Mucosa of rectum (tissue), 2 donors: ENCODE measurements at regions not wholly inside any gene's neighbourhood (a gene's known extent, or its start where the extent isn't known, plus 50 kb on each side); places are given as distances from the start of the nearest gene placed in this dataset.
"Not testable (repeated sequence)": the region's sequence is repeated elsewhere in the genome, so short reads cannot be mapped to it uniquely, and the experiment has no call there.

Experiments
- H3K27ac ChIP-seq, 2 donors: one replicate each; pipeline ENCODE4 v1.7.0; 2013; ENCODE audit warnings: inconsistent platforms in 2 of 2, low read depth in 2 of 2, low read length in 2 of 2
- H3K27me3 ChIP-seq, 2 donors: one replicate each; pipeline ENCODE4 v1.7.0; 2013; ENCODE audit warnings: low read length in 2 of 2; ENCODE audit not compliant: control insufficient read depth in 2 of 2, insufficient read depth in 2 of 2
- H3K36me3 ChIP-seq, 2 donors: one replicate each; pipeline ENCODE4 v1.7.0; 2013; ENCODE audit warnings: low read length in 2 of 2; ENCODE audit not compliant: control insufficient read depth in 2 of 2, insufficient read depth in 2 of 2
- H3K4me1 ChIP-seq, 2 donors: one replicate each; pipeline ENCODE4 v1.7.0; 2013; ENCODE audit warnings: low read length in 2 of 2, mild to moderate bottlenecking in 1 of 2; ENCODE audit not compliant: control insufficient read depth in 2 of 2, insufficient read depth in 2 of 2
- H3K4me3 ChIP-seq, 2 donors: one replicate each; pipeline ENCODE4 v1.7.0; 2013; ENCODE audit warnings: low read length in 2 of 2
- H3K9ac ChIP-seq, 2 donors: one replicate each; pipeline ENCODE4 v1.7.0; 2013; ENCODE audit warnings: low read length in 2 of 2, low read depth in 1 of 2, mild to moderate bottlenecking in 1 of 2
- H3K9me3 ChIP-seq, 2 donors: one replicate each; pipeline ENCODE4 v1.7.0; 2013; ENCODE audit warnings: low read length in 2 of 2; ENCODE audit not compliant: control insufficient read depth in 2 of 2
- donor health status: healthy.
- donor health status: Normal muscosa, but diverticular disease.

- no peaks in the 10 kb centered on the region for H3K36me3 ChIP-seq
- H3K4me3 ChIP-seq, result no peak overlapping the region
- H3K9ac ChIP-seq, result no peak overlapping the region
- no peaks in the 10 kb centered on the region for H3K27me3 ChIP-seq
- H3K9me3 ChIP-seq, result peaks cover 0 to 5% of the 10 kb centered on the region in 2 donors
- H3K4me1 ChIP-seq, result no peaks in the 10 kb centered on the region
- H3K27ac ChIP-seq, result no peak overlapping the region
Observed at GRCh38 chr2:236479814-236480213, 89.8 kb upstream of the ACKR3 start.

GRCh38 chr2:236483102-236483501, 86.5 kb upstream of the ACKR3 start:
- H3K27ac ChIP-seq, result no peak overlapping the region
- no peak overlapping the region for H3K4me3 ChIP-seq

DNA sequence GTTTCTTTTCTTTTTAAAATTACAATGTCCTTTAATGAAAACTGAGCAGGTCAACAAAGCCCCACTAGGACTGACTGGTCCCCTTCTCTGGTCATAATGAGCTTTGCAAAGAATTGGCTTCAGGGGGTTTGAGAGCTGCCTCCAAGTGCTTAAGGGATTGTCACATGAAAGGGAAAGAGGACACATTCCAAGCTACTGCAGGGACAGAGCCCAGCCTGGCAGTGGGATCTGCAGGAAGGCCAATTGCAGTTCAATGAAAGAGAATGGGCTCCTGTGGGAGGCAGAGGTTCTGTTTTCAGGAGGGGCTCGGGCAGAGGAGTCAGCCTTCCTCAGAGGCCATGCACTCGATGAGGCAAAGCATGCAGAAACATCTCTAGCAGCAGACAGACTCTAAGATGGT, 84.1 kb upstream of the ACKR3 start:
- no peaks in the 10 kb centered on the region for H3K4me1 ChIP-seq
- H3K9ac ChIP-seq, result no peak overlapping the region
- H3K27ac ChIP-seq, result no peak overlapping the region
- H3K36me3 ChIP-seq, result no peaks in the 10 kb centered on the region
- no peaks in the 10 kb centered on the region for H3K9me3 ChIP-seq
- H3K27me3 ChIP-seq, result no peaks in the 10 kb centered on the region
- no peak overlapping the region for H3K4me3 ChIP-seq

More at GRCh38 chr2:236483102-236483501, 86.5 kb upstream of the ACKR3 start:
- Histone ChIP-seq H3K9ac (no peak overlapping the region), H3K9me3 (peaks cover 0 to 5% of the 10 kb centered on the region in 2 donors), H3K4me1 (no peaks in the 10 kb centered on the region), H3K27me3 (no peaks in the 10 kb centered on the region), H3K36me3 (no peaks in the 10 kb centered on the region)

DNA sequence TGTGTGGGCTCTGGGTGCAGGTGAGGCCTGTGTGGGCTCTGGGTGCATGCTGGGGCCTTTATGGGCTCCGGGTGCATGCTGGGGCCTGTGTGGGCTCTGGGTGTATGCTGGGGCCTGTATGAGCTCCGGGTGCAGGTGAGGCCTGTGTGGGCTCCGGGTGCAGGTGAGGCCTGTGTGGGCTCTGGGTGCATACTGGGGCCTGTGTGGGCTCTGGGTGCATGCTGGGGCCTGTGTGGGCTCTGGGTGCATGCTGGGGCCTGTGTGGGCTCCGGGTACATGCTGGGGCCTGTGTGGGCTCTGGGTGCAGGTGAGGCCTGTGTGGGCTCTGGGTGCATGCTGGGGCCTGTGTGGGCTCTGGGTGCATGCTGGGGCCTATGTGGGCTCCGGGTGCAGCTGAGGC, 80.5 kb upstream of the ACKR3 start:
- H3K4me3 ChIP-seq, H3K9ac ChIP-seq, H3K4me1 ChIP-seq, H3K9me3 ChIP-seq, H3K27ac ChIP-seq, H3K27me3 ChIP-seq, H3K36me3 ChIP-seq: not testable (repeated sequence)

DNA sequence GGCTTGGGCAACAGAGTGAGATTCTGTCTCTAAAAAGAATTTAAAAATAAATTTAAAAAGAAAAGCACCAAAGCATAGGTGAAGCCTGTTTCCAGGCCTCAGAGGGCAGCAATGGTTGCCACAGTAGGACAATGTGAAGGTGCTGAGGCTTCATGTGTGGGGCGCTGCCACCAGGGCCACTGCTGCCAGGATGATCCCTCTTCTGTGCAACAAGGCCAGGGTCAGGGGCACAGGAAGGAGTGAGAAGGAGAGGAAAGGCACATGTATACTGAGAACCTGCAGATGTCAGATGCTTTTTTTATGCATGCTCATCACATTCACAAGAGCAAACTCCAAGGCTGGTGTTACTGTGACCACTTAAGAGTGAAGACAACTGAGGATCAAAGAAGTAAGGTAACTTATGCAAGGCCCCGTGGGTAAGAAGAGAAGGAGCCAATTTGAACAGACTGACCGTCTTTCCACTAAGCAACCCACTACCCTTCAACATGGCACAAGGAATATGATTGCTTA, 79.7 kb upstream of the ACKR3 start:
- H3K4me3 ChIP-seq, result no peak overlapping the region
- no peaks in the 10 kb centered on the region for H3K27me3 ChIP-seq
- H3K9ac ChIP-seq, result no peak overlapping the region
- no peaks in the 10 kb centered on the region for H3K4me1 ChIP-seq
- no peak overlapping the region for H3K27ac ChIP-seq
- no peaks in the 10 kb centered on the region for H3K9me3 ChIP-seq
- H3K36me3 ChIP-seq, result no peaks in the 10 kb centered on the region

DNA sequence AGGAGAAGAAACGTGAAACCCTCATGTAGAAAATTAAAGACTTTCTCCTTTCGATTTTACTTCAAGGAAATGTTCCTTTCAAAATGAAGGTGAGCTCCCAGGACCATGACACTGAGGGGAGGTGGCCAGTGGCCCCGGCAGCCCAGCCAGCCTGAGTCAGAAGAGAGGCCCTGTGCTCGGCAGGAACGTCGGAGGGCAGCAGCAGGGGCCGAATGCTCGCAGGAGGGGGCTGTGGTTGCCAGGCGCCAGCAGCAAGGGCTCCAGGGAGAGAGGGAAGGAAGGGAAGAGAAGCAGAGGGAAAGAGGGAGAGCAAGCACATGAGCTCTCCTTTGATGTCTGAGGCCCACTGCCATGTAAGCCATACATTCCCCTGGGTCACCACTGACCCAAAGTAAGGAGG, 73.3 kb upstream of the ACKR3 start:
- no peaks in the 10 kb centered on the region for H3K9me3 ChIP-seq
- H3K4me3 ChIP-seq, result no peak overlapping the region
- no peaks in the 10 kb centered on the region for H3K4me1 ChIP-seq
- H3K36me3 ChIP-seq, result no peaks in the 10 kb centered on the region
- no peak overlapping the region for H3K27ac ChIP-seq
- H3K27me3 ChIP-seq, result no peaks in the 10 kb centered on the region
- H3K9ac ChIP-seq, result no peak overlapping the region

- no peaks in the 10 kb centered on the region for H3K27me3 ChIP-seq
- H3K27ac ChIP-seq, result no peak overlapping the region
- no peaks in the 10 kb centered on the region for H3K4me1 ChIP-seq
- H3K9me3 ChIP-seq, result no peaks in the 10 kb centered on the region
- H3K9ac ChIP-seq, result no peak overlapping the region
- H3K4me3 ChIP-seq, result no peak overlapping the region
- no peaks in the 10 kb centered on the region for H3K36me3 ChIP-seq
Observed at GRCh38 chr2:236498369-236498768, 71.3 kb upstream of the ACKR3 start.

DNA sequence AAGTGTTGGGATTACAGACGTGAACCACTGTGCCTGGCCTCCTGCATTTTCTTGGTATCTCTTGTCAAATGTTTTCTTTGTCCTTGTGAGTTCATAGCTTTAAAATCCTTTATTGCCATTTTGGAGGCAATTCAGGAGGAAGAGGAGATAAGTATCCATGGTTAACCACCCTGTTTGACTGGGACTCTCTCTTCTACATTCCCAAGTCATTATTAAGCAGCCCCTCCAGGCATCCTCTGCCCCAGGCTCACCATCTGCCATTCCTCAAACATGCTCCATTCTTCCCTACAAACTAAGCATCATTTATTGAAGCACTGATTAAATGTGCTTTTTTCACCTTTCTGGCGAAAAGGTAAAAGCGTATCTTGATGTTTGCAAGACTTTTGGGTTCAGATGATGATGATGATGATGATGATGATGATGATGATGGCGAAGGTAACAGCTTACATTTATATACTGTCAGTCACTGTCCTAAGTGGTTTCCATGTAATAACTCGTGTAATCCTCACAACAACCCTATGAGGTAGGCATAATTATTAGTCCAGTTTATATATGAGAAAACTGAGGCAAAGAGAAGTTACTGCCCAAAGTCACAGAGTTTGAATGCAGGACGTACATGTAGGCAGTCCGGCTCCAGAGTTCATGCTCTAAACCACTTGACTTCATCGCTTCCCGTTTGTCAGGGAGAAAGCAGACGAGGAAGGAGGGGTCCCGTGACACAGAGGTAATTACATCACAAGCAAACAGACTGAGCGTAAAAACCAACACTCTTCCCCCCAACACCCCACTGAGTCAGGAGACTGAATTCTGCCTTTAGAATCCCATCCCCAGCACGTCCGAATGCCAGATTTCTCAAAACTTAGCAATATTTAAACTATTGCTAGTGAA, 69.7 kb upstream of the ACKR3 start:
- H3K36me3 ChIP-seq, result no peaks in the 10 kb centered on the region
- H3K9me3 ChIP-seq, result no peaks in the 10 kb centered on the region
- no peaks in the 10 kb centered on the region for H3K4me1 ChIP-seq
- H3K9ac ChIP-seq, result no peak overlapping the region
- H3K27ac ChIP-seq, result no peak overlapping the region
- no peak overlapping the region for H3K4me3 ChIP-seq
- H3K27me3 ChIP-seq, result no peaks in the 10 kb centered on the region

- Histone ChIP-seq H3K27ac (no peak overlapping the region), H3K4me3 (no peak overlapping the region), H3K9ac (no peak overlapping the region), H3K36me3 (no peaks in the 10 kb centered on the region), H3K9me3 (no peaks in the 10 kb centered on the region), H3K27me3 (no peaks in the 10 kb centered on the region), H3K4me1 (no peaks in the 10 kb centered on the region)
Observed at GRCh38 chr2:236501026-236501425, 68.6 kb upstream of the ACKR3 start.

DNA sequence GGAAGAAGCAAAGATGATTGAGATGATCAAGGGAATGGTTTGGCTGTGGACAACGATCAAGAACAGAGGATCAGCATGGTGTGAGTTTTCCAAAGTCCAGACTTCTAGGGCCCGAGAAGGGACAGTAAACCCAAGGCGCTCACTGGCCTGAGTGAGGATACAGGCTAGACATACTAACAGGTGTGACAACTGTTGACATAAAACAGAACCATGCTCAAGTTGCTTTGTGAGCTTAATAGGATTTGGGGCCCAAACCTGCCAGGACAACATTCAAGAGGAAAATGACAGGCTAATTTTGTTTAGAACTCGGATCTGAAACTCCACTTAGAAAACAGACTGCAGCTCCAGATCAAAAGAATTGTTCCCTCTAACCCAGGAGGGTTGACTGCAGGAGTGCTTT, 68.1 kb upstream of the ACKR3 start:
- no peak overlapping the region for H3K4me3 ChIP-seq
- H3K27me3 ChIP-seq, result no peaks in the 10 kb centered on the region
- no peaks in the 10 kb centered on the region for H3K4me1 ChIP-seq
- no peak overlapping the region for H3K9ac ChIP-seq
- no peaks in the 10 kb centered on the region for H3K36me3 ChIP-seq
- H3K27ac ChIP-seq, result no peak overlapping the region
- no peaks in the 10 kb centered on the region for H3K9me3 ChIP-seq
